Transverse colon (tissue), 4 donors: ENCODE measurements at regions not wholly inside any gene's neighbourhood (a gene's known extent, or its start where the extent isn't known, plus 50 kb on each side); places are given as distances from the start of the nearest gene placed in this dataset.

Experiments used
- DNase-seq: peaks from one replicate; pipeline ENCODE4 v3.0.0-alpha.2; 2019
- H3K27ac ChIP-seq, 4 donors: fragments of 200-600 bp; sonication (generic); 2 replicates each; pipeline ENCODE4 v1.5.1; 2016 to 2018; ENCODE audit warnings: inconsistent platforms in 4 of 4
- H3K27me3 ChIP-seq: fragments of 200-600 bp; sonication (generic); 2 replicates; pipeline ENCODE4 v1.5.1; 2017; ENCODE audit warnings: inconsistent platforms
- H3K36me3 ChIP-seq, 4 donors: fragments of 200-600 bp; sonication (generic); 2 replicates each; pipeline ENCODE4 v1.5.1; 2017 to 2019; ENCODE audit warnings: inconsistent platforms in 4 of 4
- H3K4me1 ChIP-seq, 4 donors: fragments of 200-600 bp; sonication (generic); 2 replicates each; pipeline ENCODE4 v1.5.1; 2017 to 2020; ENCODE audit warnings: inconsistent platforms in 4 of 4
- H3K4me3 ChIP-seq, 4 donors: fragments of 200-600 bp; sonication (generic); 1 replicate in 1 of 4; 2 replicates in 3 of 4; pipeline versions ENCODE4 v1.5.1 to v1.6.1; 2017 to 2019; ENCODE audit warnings: inconsistent platforms in 4 of 4
- H3K9me3 ChIP-seq, 2 donors: fragments of 200-600 bp; sonication (generic); 2 replicates each; pipeline ENCODE4 v1.5.1; 2017 to 2019; ENCODE audit warnings: inconsistent platforms in 2 of 2
- CTCF ChIP-seq, 5 experiments: fragments of 200-600 bp in 3 of 5; fragments of 450-650 bp in 2 of 5; sonication (generic) in 3 of 5; IDR thresholded peaks; 1 replicate in 2 of 5; 2 replicates in 3 of 5; pipeline ENCODE4 v1.5.1; 2016 to 2017; ENCODE audit warnings: antibody characterized with exemption in 5 of 5, inconsistent platforms in 3 of 5, mild to moderate bottlenecking in 2 of 5, moderate library complexity in 1 of 5
- EP300 ChIP-seq: sonication (generic); formaldehyde crosslinking; IDR thresholded peaks from one replicate; pipeline ENCODE4 v1.6.1; 2017; ENCODE audit warnings: antibody characterized with exemption, low read depth
- POLR2A ChIP-seq: fragments of 450-650 bp; IDR thresholded peaks from one replicate; pipeline ENCODE4 v1.6.1; 2016; ENCODE audit warnings: antibody characterized with exemption, mild to moderate bottlenecking, moderate library complexity
- POLR2AphosphoS5 ChIP-seq, 3 donors: sonication (generic); formaldehyde crosslinking; IDR thresholded peaks; one replicate each; pipeline ENCODE4 v1.6.1; 2016; ENCODE audit warnings: antibody characterized with exemption in 3 of 3
- WGBS, 2 donors: methylation state at CpG; one replicate each; pipeline ENCODE4 v1.1.5; 2018; ENCODE audit warnings: low coverage in 1 of 2; 5-methylcytosine and 5-hydroxymethylcytosine counted together
- in situ Hi-C, 4 donors: fragments of 200-750 bp; cut with MboI; loops; one replicate each; pipeline versions ENCODE4 v1.15.0 to v1.15.1; 2017; ENCODE audit warnings: low sequenced_read_pairs in 3 of 4, low pct_ligation_motif_present in 1 of 4, low pct_unique_long_range_greater_than_20kb in 1 of 4
- intact Hi-C: fragments of 100-400 bp; cut with DNase I; formaldehyde crosslinking; loops from one replicate; pipeline ENCODE4 v1.15.1; 2023; ENCODE audit warnings: low total_unique reads

GRCh38 chr4:145375416-145375815, 106.2 kb upstream of the SMAD1 start:
- intact Hi-C loops (no loop called here), in situ Hi-C loops (no loop called here)
- H3K27me3 ChIP-seq, result no peaks in the 10 kb centered on the region
- no peaks in the 10 kb centered on the region for H3K36me3 ChIP-seq
- H3K4me3 ChIP-seq, result no peak overlapping the region
- 80 to 91% methylated on average over 1 to 19 of the region's 20 CpGs for WGBS, 2 donors
- H3K27ac ChIP-seq, result no peak overlapping the region
- H3K4me1 ChIP-seq, result no peaks in the 10 kb centered on the region
- no peak for TF ChIP-seq CTCF (IDR thresholded peaks at IDR 0.05)
- TF ChIP-seq EP300, result no peak
- TF ChIP-seq POLR2AphosphoS5 (IDR thresholded peaks at IDR 0.05), result no peak
- TF ChIP-seq POLR2A, result no peak
- no peak for DNase-seq
- H3K9me3 ChIP-seq, result no peaks in the 10 kb centered on the region

- 58 to 76% methylated on average over 2 to 4 of the region's 4 CpGs for WGBS, 2 donors
- in situ Hi-C loops, result no loop called here
- intact Hi-C loops, result no loop called here
- DNase-seq, result no peak
- no peak for TF ChIP-seq POLR2AphosphoS5 (IDR thresholded peaks at IDR 0.05)
- TF ChIP-seq CTCF (IDR thresholded peaks at IDR 0.05), result no peak
- TF ChIP-seq EP300, result no peak
- TF ChIP-seq POLR2A, result no peak
- H3K4me3 ChIP-seq, result no peak overlapping the region
- H3K27me3 ChIP-seq, result no peaks in the 10 kb centered on the region
- H3K4me1 ChIP-seq, result no peaks in the 10 kb centered on the region
- no peaks in the 10 kb centered on the region for H3K9me3 ChIP-seq
- no peak overlapping the region for H3K27ac ChIP-seq
- H3K36me3 ChIP-seq, result no peaks in the 10 kb centered on the region
These were observed 129.1 kb upstream of the SMAD1 start for GRCh38 chr4:145352438-145353145.

GRCh38 chr4:145351922-145352321, 129.7 kb upstream of the SMAD1 start:
- Histone ChIP-seq H3K4me1 (no peaks in the 10 kb centered on the region), H3K36me3 (no peaks in the 10 kb centered on the region), H3K9me3 (no peaks in the 10 kb centered on the region), H3K27me3 (no peaks in the 10 kb centered on the region), H3K27ac (no peak overlapping the region), H3K4me3 (no peak overlapping the region)
- in situ Hi-C loops (no loop called here), intact Hi-C loops (no loop called here)
- TF ChIP-seq POLR2AphosphoS5 (IDR thresholded peaks at IDR 0.05), result no peak
- no peak for TF ChIP-seq EP300
- no peak for TF ChIP-seq POLR2A
- TF ChIP-seq CTCF (IDR thresholded peaks at IDR 0.05), result no peak
- 83 to 89% methylated on average over 1 of the region's 1 CpG for WGBS, 2 donors
- DNase-seq, result no peak

GRCh38 chr4:145351162-145351561, 130.5 kb upstream of the SMAD1 start:
- H3K4me1 ChIP-seq, result no peaks in the 10 kb centered on the region
- no peaks in the 10 kb centered on the region for H3K27me3 ChIP-seq
- in situ Hi-C loops (no loop called here), intact Hi-C loops (no loop called here)
- TF ChIP-seq POLR2AphosphoS5 (IDR thresholded peaks at IDR 0.05) (no peak), CTCF (IDR thresholded peaks at IDR 0.05) (no peak), EP300 (no peak), POLR2A (no peak)
- 59 to 66% methylated on average over 2 of the region's 2 CpGs for WGBS, 2 donors
- no peak overlapping the region for H3K27ac ChIP-seq
- no peak overlapping the region for H3K4me3 ChIP-seq
- no peaks in the 10 kb centered on the region for H3K9me3 ChIP-seq
- DNase-seq, result no peak
- H3K36me3 ChIP-seq, result no peaks in the 10 kb centered on the region
